ENCODE measurements at regions not wholly inside any gene's neighbourhood (a gene's known extent, or its start where the extent isn't known, plus 50 kb on each side); places are given as distances from the start of the nearest gene placed in this dataset.

DNA sequence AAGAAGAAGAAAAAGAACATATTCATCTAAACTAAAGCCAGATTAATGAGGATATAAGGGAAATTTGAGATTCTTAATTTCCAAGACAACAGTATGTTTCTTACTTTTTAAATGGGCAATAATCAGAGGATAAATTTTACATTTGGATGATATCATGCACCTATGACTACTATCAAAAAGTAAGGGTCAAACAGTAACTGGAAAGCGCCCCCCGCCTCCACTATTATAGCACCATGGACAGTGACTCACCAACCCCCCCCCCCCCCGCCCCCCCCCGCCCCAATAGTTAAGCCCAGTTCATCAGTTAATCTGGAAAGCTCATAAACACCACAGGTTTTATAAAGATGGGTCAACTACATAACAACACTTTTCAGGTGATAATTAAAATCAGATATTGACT, 194.3 kb upstream of the DGKB start:
- TF ChIP-seq ZFP69B (tag by site-specific recombination; IDR thresholded peaks at IDR 0.05) = no peak
- no peak for TF ChIP-seq KLF7 (tag by site-specific recombination; IDR thresholded peaks at IDR 0.05; ENCODE audit: borderline replicate concordance)
- TF ChIP-seq ZNF660 (tag by site-specific recombination; IDR thresholded peaks at IDR 0.05) = no peak
- TF ChIP-seq REPIN1 (tag by site-specific recombination; IDR thresholded peaks at IDR 0.05; ENCODE audit: low read depth) = no peak
- TF ChIP-seq, protein P1, sequence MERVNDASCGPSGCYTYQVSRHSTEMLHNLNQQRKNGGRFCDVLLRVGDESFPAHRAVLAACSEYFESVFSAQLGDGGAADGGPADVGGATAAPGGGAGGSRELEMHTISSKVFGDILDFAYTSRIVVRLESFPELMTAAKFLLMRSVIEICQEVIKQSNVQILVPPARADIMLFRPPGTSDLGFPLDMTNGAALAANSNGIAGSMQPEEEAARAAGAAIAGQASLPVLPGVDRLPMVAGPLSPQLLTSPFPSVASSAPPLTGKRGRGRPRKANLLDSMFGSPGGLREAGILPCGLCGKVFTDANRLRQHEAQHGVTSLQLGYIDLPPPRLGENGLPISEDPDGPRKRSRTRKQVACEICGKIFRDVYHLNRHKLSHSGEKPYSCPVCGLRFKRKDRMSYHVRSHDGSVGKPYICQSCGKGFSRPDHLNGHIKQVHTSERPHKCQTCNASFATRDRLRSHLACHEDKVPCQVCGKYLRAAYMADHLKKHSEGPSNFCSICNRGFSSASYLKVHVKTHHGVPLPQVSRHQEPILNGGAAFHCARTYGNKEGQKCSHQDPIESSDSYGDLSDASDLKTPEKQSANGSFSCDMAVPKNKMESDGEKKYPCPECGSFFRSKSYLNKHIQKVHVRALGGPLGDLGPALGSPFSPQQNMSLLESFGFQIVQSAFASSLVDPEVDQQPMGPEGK (tag by site-specific recombination; IDR thresholded peaks at IDR 0.05) = no peak
- TF ChIP-seq, protein P2, sequence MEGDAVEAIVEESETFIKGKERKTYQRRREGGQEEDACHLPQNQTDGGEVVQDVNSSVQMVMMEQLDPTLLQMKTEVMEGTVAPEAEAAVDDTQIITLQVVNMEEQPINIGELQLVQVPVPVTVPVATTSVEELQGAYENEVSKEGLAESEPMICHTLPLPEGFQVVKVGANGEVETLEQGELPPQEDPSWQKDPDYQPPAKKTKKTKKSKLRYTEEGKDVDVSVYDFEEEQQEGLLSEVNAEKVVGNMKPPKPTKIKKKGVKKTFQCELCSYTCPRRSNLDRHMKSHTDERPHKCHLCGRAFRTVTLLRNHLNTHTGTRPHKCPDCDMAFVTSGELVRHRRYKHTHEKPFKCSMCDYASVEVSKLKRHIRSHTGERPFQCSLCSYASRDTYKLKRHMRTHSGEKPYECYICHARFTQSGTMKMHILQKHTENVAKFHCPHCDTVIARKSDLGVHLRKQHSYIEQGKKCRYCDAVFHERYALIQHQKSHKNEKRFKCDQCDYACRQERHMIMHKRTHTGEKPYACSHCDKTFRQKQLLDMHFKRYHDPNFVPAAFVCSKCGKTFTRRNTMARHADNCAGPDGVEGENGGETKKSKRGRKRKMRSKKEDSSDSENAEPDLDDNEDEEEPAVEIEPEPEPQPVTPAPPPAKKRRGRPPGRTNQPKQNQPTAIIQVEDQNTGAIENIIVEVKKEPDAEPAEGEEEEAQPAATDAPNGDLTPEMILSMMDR (tag by site-specific recombination; IDR thresholded peaks at IDR 0.05) = no peak
- TF ChIP-seq, protein P3, sequence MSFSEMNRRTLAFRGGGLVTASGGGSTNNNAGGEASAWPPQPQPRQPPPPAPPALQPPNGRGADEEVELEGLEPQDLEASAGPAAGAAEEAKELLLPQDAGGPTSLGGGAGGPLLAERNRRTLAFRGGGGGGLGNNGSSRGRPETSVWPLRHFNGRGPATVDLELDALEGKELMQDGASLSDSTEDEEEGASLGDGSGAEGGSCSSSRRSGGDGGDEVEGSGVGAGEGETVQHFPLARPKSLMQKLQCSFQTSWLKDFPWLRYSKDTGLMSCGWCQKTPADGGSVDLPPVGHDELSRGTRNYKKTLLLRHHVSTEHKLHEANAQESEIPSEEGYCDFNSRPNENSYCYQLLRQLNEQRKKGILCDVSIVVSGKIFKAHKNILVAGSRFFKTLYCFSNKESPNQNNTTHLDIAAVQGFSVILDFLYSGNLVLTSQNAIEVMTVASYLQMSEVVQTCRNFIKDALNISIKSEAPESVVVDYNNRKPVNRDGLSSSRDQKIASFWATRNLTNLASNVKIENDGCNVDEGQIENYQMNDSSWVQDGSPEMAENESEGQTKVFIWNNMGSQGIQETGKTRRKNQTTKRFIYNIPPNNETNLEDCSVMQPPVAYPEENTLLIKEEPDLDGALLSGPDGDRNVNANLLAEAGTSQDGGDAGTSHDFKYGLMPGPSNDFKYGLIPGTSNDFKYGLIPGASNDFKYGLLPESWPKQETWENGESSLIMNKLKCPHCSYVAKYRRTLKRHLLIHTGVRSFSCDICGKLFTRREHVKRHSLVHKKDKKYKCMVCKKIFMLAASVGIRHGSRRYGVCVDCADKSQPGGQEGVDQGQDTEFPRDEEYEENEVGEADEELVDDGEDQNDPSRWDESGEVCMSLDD (tag by site-specific recombination; IDR thresholded peaks at IDR 0.05) = no peak
- TF ChIP-seq ZNF23 (tag by site-specific recombination; IDR thresholded peaks at IDR 0.05; ENCODE audit: borderline replicate concordance) = no peak
- TF ChIP-seq, protein P4, sequence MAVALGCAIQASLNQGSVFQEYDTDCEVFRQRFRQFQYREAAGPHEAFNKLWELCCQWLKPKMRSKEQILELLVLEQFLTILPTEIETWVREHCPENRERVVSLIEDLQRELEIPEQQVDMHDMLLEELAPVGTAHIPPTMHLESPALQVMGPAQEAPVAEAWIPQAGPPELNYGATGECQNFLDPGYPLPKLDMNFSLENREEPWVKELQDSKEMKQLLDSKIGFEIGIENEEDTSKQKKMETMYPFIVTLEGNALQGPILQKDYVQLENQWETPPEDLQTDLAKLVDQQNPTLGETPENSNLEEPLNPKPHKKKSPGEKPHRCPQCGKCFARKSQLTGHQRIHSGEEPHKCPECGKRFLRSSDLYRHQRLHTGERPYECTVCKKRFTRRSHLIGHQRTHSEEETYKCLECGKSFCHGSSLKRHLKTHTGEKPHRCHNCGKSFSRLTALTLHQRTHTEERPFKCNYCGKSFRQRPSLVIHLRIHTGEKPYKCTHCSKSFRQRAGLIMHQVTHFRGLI (tag by site-specific recombination; IDR thresholded peaks at IDR 0.05) = no peak
- TF ChIP-seq, protein P5, sequence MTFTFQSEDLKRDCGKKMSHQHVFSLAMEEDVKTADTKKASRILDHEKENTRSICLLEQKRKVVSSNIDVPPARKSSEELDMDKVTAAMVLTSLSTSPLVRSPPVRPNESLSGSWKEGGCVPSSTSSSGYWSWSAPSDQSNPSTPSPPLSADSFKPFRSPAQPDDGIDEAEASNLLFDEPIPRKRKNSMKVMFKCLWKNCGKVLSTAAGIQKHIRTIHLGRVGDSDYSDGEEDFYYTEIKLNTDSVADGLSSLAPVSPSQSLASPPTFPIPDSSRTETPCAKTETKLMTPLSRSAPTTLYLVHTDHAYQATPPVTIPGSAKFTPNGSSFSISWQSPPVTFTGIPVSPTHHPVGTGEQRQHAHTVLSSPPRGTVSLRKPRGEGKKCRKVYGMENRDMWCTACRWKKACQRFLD (tag by site-specific recombination; IDR thresholded peaks at IDR 0.05) = no peak
